ENCODE measurements at regions not wholly inside any gene's neighbourhood (a gene's known extent, or its start where the extent isn't known, plus 50 kb on each side); places are given as distances from the start of the nearest gene placed in this dataset.

DNA sequence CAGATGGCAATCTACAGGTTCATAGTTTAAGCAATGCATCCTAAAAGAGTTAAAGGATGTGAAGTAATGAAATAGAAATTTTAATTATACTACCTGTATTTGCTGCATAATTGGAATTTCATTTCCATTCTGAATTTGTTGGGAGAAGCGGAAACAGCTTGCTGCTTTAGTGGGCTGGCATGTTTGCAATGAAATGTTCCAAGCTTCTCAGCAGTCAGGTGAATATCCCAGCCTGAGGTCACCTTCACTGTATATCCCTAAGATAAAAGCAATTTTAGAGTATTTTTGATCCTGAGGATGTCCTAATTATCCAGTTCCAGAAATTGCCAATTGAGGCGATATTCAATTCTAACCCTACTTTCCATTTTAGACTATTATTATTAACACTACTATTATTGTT, 136.1 kb upstream of the ARSJ start:
- Histone ChIP-seq H3K4me1 (no peaks in the 10 kb centered on the region), H3K4me3 (no peak overlapping the region), H3K36me3 (no peaks in the 10 kb centered on the region), H3K27me3 (no peaks in the 10 kb centered on the region), H3K27ac (no peak overlapping the region), H3K9me3 (no peaks in the 10 kb centered on the region)
- in situ Hi-C loops (cut with MboI; ENCODE audit: low pct_ligation_motif_present in 1 of 4, low pct_unique_long_range_greater_than_20kb in 1 of 4, low sequenced_read_pairs in 3 of 4) (no loop called here), intact Hi-C loops (cut with DNase I; ENCODE audit: low total_unique reads) (no loop called here)
- DNase-seq, result no peak
- WGBS, 2 donors (ENCODE audit: low coverage in 1 of 2), result 50 to 62% methylated on average over 2 of the region's 2 CpGs
- TF ChIP-seq POLR2AphosphoS5 (IDR thresholded peaks at IDR 0.05), result no peak
- TF ChIP-seq EP300 (IDR thresholded peaks at IDR 0.05; ENCODE audit: low read depth), result no peak
- TF ChIP-seq POLR2A (IDR thresholded peaks at IDR 0.05), result no peak
- TF ChIP-seq, protein P1, sequence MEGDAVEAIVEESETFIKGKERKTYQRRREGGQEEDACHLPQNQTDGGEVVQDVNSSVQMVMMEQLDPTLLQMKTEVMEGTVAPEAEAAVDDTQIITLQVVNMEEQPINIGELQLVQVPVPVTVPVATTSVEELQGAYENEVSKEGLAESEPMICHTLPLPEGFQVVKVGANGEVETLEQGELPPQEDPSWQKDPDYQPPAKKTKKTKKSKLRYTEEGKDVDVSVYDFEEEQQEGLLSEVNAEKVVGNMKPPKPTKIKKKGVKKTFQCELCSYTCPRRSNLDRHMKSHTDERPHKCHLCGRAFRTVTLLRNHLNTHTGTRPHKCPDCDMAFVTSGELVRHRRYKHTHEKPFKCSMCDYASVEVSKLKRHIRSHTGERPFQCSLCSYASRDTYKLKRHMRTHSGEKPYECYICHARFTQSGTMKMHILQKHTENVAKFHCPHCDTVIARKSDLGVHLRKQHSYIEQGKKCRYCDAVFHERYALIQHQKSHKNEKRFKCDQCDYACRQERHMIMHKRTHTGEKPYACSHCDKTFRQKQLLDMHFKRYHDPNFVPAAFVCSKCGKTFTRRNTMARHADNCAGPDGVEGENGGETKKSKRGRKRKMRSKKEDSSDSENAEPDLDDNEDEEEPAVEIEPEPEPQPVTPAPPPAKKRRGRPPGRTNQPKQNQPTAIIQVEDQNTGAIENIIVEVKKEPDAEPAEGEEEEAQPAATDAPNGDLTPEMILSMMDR (IDR thresholded peaks at IDR 0.05), result no peak

DNA sequence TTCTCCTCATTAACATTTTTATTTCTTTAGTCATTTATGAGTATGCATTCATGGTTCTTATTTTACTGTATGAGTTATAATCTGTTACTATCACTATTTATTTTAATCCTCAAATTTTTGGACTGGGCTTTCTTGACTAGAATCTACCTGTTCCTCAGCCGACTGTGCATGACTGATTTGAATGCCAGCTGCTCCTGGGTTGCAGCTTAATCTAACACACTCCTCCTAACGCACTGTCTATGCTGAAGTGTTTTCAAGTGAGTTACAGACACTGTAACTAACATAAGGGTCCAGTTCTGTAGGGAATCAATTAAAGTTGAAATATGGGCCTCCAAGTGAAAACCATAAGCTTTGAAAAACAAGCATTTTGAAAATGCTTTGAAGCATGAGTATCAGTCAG, 137.4 kb upstream of the ARSJ start:
- intact Hi-C loops (cut with DNase I; ENCODE audit: low total_unique reads), result no loop called here
- H3K27ac ChIP-seq, result no peak overlapping the region
- H3K27me3 ChIP-seq, result no peaks in the 10 kb centered on the region
- in situ Hi-C loops (cut with MboI; ENCODE audit: low pct_ligation_motif_present in 1 of 4, low pct_unique_long_range_greater_than_20kb in 1 of 4, low sequenced_read_pairs in 3 of 4), result no loop called here
- no peaks in the 10 kb centered on the region for H3K9me3 ChIP-seq
- no peak for TF ChIP-seq EP300 (IDR thresholded peaks at IDR 0.05; ENCODE audit: low read depth)
- TF ChIP-seq, protein P1 (IDR thresholded peaks at IDR 0.05), result no peak
- TF ChIP-seq POLR2AphosphoS5 (IDR thresholded peaks at IDR 0.05), result no peak
- no peak for TF ChIP-seq POLR2A (IDR thresholded peaks at IDR 0.05)
- DNase-seq, result no peak
- no peak overlapping the region for H3K4me3 ChIP-seq
- 54 to 76% methylated on average over 2 of the region's 2 CpGs for WGBS, 2 donors (ENCODE audit: low coverage in 1 of 2)
- no peaks in the 10 kb centered on the region for H3K4me1 ChIP-seq
- no peaks in the 10 kb centered on the region for H3K36me3 ChIP-seq

DNA sequence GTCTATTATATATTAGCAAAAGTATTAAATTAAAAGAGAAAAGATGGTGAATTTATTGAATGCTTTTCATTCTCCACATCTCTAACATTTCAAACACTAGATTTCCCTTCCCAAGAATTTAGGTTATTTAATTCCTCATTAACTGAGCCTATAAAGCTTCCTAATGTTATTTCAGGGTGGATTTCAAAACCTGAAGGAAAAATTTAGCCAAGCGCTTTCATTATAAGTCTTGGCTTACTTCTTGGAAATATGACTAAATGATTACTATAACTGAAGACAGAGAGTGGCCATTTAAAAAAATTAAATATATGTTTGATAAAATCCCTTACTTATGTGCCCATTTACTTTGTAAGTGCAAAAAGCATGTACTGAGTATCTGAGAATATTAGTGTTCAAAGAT, 141.8 kb upstream of the ARSJ start:
- Histone ChIP-seq H3K27ac (no peak overlapping the region), H3K4me3 (no peak overlapping the region), H3K9me3 (no peaks in the 10 kb centered on the region), H3K36me3 (no peaks in the 10 kb centered on the region), H3K27me3 (no peaks in the 10 kb centered on the region), H3K4me1 (no peaks in the 10 kb centered on the region)
- no peak for TF ChIP-seq POLR2A (IDR thresholded peaks at IDR 0.05)
- TF ChIP-seq POLR2AphosphoS5 (IDR thresholded peaks at IDR 0.05), result no peak
- TF ChIP-seq, protein P1 (IDR thresholded peaks at IDR 0.05), result no peak
- no peak for TF ChIP-seq EP300 (IDR thresholded peaks at IDR 0.05; ENCODE audit: low read depth)
- no peak for DNase-seq
- in situ Hi-C loops (cut with MboI; ENCODE audit: low pct_ligation_motif_present in 1 of 4, low pct_unique_long_range_greater_than_20kb in 1 of 4, low sequenced_read_pairs in 3 of 4) (no loop called here), intact Hi-C loops (cut with DNase I; ENCODE audit: low total_unique reads) (no loop called here)
- 98 to 100% methylated on average over 1 of the region's 1 CpG for WGBS, 2 donors (ENCODE audit: low coverage in 1 of 2)

DNA sequence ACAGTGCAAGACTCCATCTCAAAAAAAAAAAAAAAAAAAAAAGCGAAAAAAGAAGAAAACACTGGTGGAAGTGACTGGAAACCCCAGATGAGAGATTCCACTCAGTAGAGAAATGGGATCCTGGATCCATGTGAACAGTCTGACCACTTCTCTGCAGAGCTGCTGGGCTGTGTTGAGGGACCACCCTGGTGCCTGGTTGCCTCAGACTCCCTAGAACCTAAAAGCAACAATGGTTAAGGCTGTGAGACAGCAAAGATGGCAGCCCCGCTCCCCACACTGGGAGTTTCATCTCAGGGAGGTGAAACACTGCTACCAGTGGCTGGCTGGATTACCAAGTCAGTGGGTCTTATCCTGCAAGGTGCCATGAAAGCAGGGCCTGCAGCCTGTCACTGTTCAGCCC, 152.8 kb upstream of the ARSJ start:
- in situ Hi-C loops (cut with MboI; ENCODE audit: low pct_ligation_motif_present in 1 of 4, low pct_unique_long_range_greater_than_20kb in 1 of 4, low sequenced_read_pairs in 3 of 4), result no loop called here
- WGBS, 2 donors (ENCODE audit: low coverage in 1 of 2), result 78 to 82% methylated on average over 1 to 2 of the region's 2 CpGs
- Histone ChIP-seq H3K4me3 (no peak overlapping the region), H3K9me3 (no peaks in the 10 kb centered on the region), H3K27me3 (no peaks in the 10 kb centered on the region), H3K27ac (no peak overlapping the region), H3K36me3 (no peaks in the 10 kb centered on the region), H3K4me1 (peaks cover 0 to 3% (median 0%) of the 10 kb centered on the region in 4 donors)
- DNase-seq, result no peak
- intact Hi-C loops (cut with DNase I; ENCODE audit: low total_unique reads), result no loop called here
- TF ChIP-seq POLR2A (IDR thresholded peaks at IDR 0.05) (no peak), POLR2AphosphoS5 (IDR thresholded peaks at IDR 0.05) (no peak), EP300 (IDR thresholded peaks at IDR 0.05; ENCODE audit: low read depth) (no peak)
- TF ChIP-seq, protein P1 (IDR thresholded peaks at IDR 0.05), result no peak

All from transverse colon (tissue), 4 donors.